CD4-positive, alpha-beta T cell (primary cell): ENCODE measurements at regions not wholly inside any gene's neighbourhood (a gene's known extent, or its start where the extent isn't known, plus 50 kb on each side); places are given as distances from the start of the nearest gene placed in this dataset.

Source experiments
- ATAC-seq: fragments of 200-7000 bp; cut with Tn5 transposase; one replicate; pipeline ENCODE4 v1.10.0; 2022; ENCODE audit warnings: mild to moderate bottlenecking; ENCODE audit not compliant: poor library complexity
- CTCF ChIA-PET: fragments of 350-600 bp; sonication (Branson Sonifier 250); formaldehyde crosslinking; loops from one replicate; lab custom pipeline; 2021; ENCODE audit warnings: antibody characterized with exemption, inconsistent platforms; lab: Charles Lee
- POLR2A ChIA-PET: fragments of 350-600 bp; sonication (Branson Sonifier 250); formaldehyde crosslinking; loops from one replicate; lab custom pipeline; 2021; ENCODE audit warnings: antibody characterized with exemption, inconsistent platforms; lab: Charles Lee
- DNase-seq, 14 experiments: peaks; one replicate each; pipeline ENCODE4 v3.0.0-alpha.2; 2013 to 2020; ENCODE audit warnings: mixed read lengths in 2 of 14
- H3K27ac ChIP-seq, 2 donors: one replicate each; pipeline versions ENCODE4 v1.5.1 to v1.7.0; 2013; ENCODE audit warnings: low read length in 2 of 2, low read depth in 1 of 2, mild to moderate bottlenecking in 1 of 2
- H3K27me3 ChIP-seq, 2 experiments: 1 replicate in 1 of 2; 2 replicates in 1 of 2; pipeline versions ENCODE4 v1.6.1 to v1.7.0; 2013; ENCODE audit warnings: low read length in 2 of 2, control low read depth in 1 of 2, mild to moderate bottlenecking in 1 of 2, moderate library complexity in 1 of 2; ENCODE audit not compliant: insufficient read depth in 2 of 2, control insufficient read depth in 1 of 2
- H3K36me3 ChIP-seq: one replicate; pipeline ENCODE4 v1.6.1; 2013; ENCODE audit warnings: low read length, control low read depth; ENCODE audit not compliant: insufficient read depth
- H3K4me1 ChIP-seq: one replicate; pipeline ENCODE4 v1.6.1; 2013; ENCODE audit warnings: low read length, control low read depth; ENCODE audit not compliant: insufficient read depth
- H3K4me3 ChIP-seq: one replicate; pipeline ENCODE4 v1.5.1; 2013; ENCODE audit warnings: mild to moderate bottlenecking, low read length, moderate library complexity
- H3K9me3 ChIP-seq, 2 experiments: 1 replicate in 1 of 2; 2 replicates in 1 of 2; pipeline versions ENCODE4 v1.6.1 to v1.7.0; 2013; ENCODE audit warnings: low read length in 2 of 2, mild to moderate bottlenecking in 2 of 2, control low read depth in 1 of 2, moderate library complexity in 1 of 2; ENCODE audit not compliant: control insufficient read depth in 1 of 2, insufficient read depth in 1 of 2
- H3K27ac Mint-ChIP-seq: one replicate; pipeline ENCODE4 v1.8.0; 2020; ENCODE audit warnings: mixed read lengths
- H3K27me3 Mint-ChIP-seq: one replicate; pipeline ENCODE4 v1.8.0; 2021; ENCODE audit warnings: mixed read lengths
- H3K36me3 Mint-ChIP-seq: one replicate; pipeline ENCODE4 v1.8.0; 2021; ENCODE audit warnings: low read depth, mixed read lengths
- H3K4me1 Mint-ChIP-seq: one replicate; pipeline ENCODE4 v1.8.0; 2021; ENCODE audit warnings: low read depth, mixed read lengths
- H3K4me3 Mint-ChIP-seq: one replicate; pipeline ENCODE4 v1.8.0; 2020; ENCODE audit warnings: mild to moderate bottlenecking, mixed read lengths
- H3K9me3 Mint-ChIP-seq: one replicate; pipeline ENCODE4 v1.8.0; 2020; ENCODE audit warnings: mixed read lengths
- CTCF ChIP-seq: fragments of 200-600 bp; IDR thresholded peaks from one replicate; pipeline ENCODE4 v1.8.0; 2022; ENCODE audit warnings: antibody characterized with exemption, mild to moderate bottlenecking
- intact Hi-C, 2 experiments: fragments of 100-400 bp; cut with DNase I in 1 of 2; cut with micrococcal nuclease in 1 of 2; formaldehyde crosslinking; loops; one replicate each; pipeline versions ENCODE4 v1.15.1 to v1.9.0; 2023 to 2025; cut with DNase I, micrococcal nuclease

GRCh38 chr11:130992788-130993187 is 76.5 kb upstream of the SNX19 start:
- no peak overlapping the region for H3K4me3 Mint-ChIP-seq
- H3K27me3 Mint-ChIP-seq, result no peaks in the 10 kb centered on the region
- ChIA-PET POLR2A (no interaction called here), CTCF (no interaction called here)
- H3K4me1 Mint-ChIP-seq, result no peaks in the 10 kb centered on the region
- Histone ChIP-seq H3K4me3 (no peak overlapping the region), H3K27me3 (no peaks in the 10 kb centered on the region), H3K9me3 (no peaks in the 10 kb centered on the region), H3K4me1 (no peaks in the 10 kb centered on the region), H3K27ac (no peak overlapping the region), H3K36me3 (no peaks in the 10 kb centered on the region)
- no peaks in the 10 kb centered on the region for H3K36me3 Mint-ChIP-seq
- no peak overlapping the region for H3K27ac Mint-ChIP-seq
- no peak for ATAC-seq
- no peak for DNase-seq
- H3K9me3 Mint-ChIP-seq, result no peaks in the 10 kb centered on the region
- no peak for TF ChIP-seq CTCF
- intact Hi-C loops, result no loop called here

- no peak overlapping the region for H3K27ac Mint-ChIP-seq
- ATAC-seq (no peak), DNase-seq (no peak)
- H3K9me3 ChIP-seq, result no peaks in the 10 kb centered on the region
- no peaks in the 10 kb centered on the region for H3K4me1 Mint-ChIP-seq
- no peaks in the 10 kb centered on the region for H3K27me3 ChIP-seq
- no peaks in the 10 kb centered on the region for H3K36me3 Mint-ChIP-seq
- no peaks in the 10 kb centered on the region for H3K9me3 Mint-ChIP-seq
- H3K27me3 Mint-ChIP-seq, result no peaks in the 10 kb centered on the region
- ChIA-PET CTCF (no interaction called here), POLR2A (no interaction called here)
- intact Hi-C loops, result no loop called here
- no peaks in the 10 kb centered on the region for H3K4me1 ChIP-seq
- H3K27ac ChIP-seq, result no peak overlapping the region
- no peak for TF ChIP-seq CTCF
- no peaks in the 10 kb centered on the region for H3K36me3 ChIP-seq
- no peak overlapping the region for H3K4me3 ChIP-seq
- H3K4me3 Mint-ChIP-seq, result no peak overlapping the region
Measured at GRCh38 chr11:130994043-130994442, 77.8 kb upstream of the SNX19 start.

- CTCF ChIA-PET, result no interaction called here
- no peaks in the 10 kb centered on the region for H3K27me3 Mint-ChIP-seq
- no peak overlapping the region for H3K4me3 ChIP-seq
- TF ChIP-seq CTCF, result no peak
- no peak overlapping the region for H3K4me3 Mint-ChIP-seq
- no peaks in the 10 kb centered on the region for H3K9me3 Mint-ChIP-seq
- no peaks in the 10 kb centered on the region for H3K36me3 ChIP-seq
- ATAC-seq, result no peak
- H3K36me3 Mint-ChIP-seq, result no peaks in the 10 kb centered on the region
- no peaks in the 10 kb centered on the region for H3K27me3 ChIP-seq
- peak in 1 of 14 experiments; percentile 4 for DNase-seq
- intact Hi-C loops, result no loop called here
- no peak overlapping the region for H3K27ac ChIP-seq
- H3K4me1 Mint-ChIP-seq, result no peaks in the 10 kb centered on the region
- POLR2A ChIA-PET, result no interaction called here
- no peaks in the 10 kb centered on the region for H3K9me3 ChIP-seq
- no peak overlapping the region for H3K27ac Mint-ChIP-seq
- no peaks in the 10 kb centered on the region for H3K4me1 ChIP-seq
Measured at GRCh38 chr11:130995266-130995665, 79.0 kb upstream of the SNX19 start.
